Coronary artery (tissue), 2 donors: ENCODE measurements at regions not wholly inside any gene's neighbourhood (a gene's known extent, or its start where the extent isn't known, plus 50 kb on each side); places are given as distances from the start of the nearest gene placed in this dataset.

Experiments
- DNase-seq: peaks from one replicate; pipeline ENCODE4 v3.0.0-alpha.2; 2017; ENCODE audit warnings: low spot score
- H3K27ac ChIP-seq, 2 donors: fragments of 200-600 bp; sonication (generic); one replicate each; pipeline ENCODE4 v1.5.1; 2016 to 2019
- H3K4me3 ChIP-seq: fragments of 200-600 bp; sonication (generic); 2 replicates; pipeline ENCODE4 v1.5.1; 2016; ENCODE audit warnings: mild to moderate bottlenecking, moderate library complexity
- CTCF ChIP-seq: fragments of 200-600 bp; sonication (generic); IDR thresholded peaks from one replicate; pipeline ENCODE4 v1.5.1; 2019; ENCODE audit warnings: antibody characterized with exemption

DNA sequence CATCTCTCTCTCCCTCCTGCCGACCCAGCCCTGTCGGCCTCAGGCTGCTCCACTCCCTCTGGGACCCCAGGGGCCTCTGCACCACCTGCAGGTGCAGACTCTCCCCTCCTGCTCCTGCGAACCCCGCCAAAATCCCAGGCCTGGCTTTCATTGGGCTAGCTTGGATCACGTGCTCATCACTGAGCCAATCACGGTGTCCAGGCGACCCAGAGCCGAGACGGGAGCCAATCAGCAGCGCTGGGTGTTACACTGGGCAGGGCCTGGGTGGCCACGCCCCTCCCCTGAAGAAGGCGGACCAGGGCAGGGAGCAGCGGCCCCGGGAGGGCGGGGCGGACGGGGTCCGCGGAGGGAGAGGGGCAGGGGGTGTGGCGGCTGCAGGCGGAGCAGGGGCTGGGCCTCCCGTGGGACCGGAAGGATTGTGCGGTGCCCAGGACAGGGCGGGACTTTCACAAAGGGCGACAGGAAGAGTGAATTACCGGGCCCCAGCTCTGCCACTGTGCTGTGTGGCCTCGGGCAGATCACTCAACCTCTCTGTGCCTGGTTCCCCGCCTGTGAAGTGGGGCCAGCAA is 66.6 kb upstream of the FBRSL1 start:
- no peak overlapping the region for H3K27ac ChIP-seq
- no peak for TF ChIP-seq CTCF
- DNase-seq, result no peak
- H3K4me3 ChIP-seq, result no peak overlapping the region

GRCh38 chr12:132422381-132423043 is 67.4 kb upstream of the FBRSL1 start:
- no peak overlapping the region for H3K4me3 ChIP-seq
- TF ChIP-seq CTCF, result no peak
- no peak for DNase-seq
- no peak overlapping the region for H3K27ac ChIP-seq

GRCh38 chr12:132422040-132422380 is 67.9 kb upstream of the FBRSL1 start:
- no peak for DNase-seq
- H3K4me3 ChIP-seq, result no peak overlapping the region
- H3K27ac ChIP-seq, result no peak overlapping the region
- TF ChIP-seq CTCF, result no peak

DNA sequence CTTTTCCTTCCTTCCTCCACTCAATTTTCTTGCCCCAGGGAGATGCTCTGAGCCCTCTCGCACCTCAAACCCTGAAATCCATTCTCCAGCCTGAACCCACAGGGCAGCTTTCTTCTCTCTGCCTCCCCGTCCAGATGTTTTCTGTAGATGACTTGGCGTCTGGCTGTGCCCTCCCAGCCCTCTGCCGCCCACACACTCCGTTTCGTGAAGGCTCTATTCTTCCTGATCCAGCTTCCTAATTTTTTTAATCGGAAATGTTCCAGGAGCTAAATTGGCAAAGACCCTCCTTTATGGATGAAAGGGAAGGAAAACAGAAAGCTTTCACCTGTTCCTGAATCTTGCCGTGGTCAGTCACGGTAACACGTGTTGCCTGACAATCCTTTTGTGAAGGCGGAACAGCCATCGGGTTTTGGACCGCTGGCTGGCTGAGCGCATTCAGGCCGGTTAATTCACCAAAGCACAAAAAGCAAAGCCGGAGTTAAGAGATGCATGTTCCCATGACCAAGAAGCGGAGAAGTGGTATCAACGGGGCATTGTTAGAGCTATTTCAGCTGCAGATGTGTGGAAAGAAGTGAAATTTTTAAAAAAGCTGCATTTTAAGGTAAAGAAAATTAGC is 70.2 kb upstream of the FBRSL1 start:
- Histone ChIP-seq H3K4me3 (no peak overlapping the region), H3K27ac (no peak overlapping the region)
- TF ChIP-seq CTCF, result no peak
- DNase-seq, result no peak

DNA sequence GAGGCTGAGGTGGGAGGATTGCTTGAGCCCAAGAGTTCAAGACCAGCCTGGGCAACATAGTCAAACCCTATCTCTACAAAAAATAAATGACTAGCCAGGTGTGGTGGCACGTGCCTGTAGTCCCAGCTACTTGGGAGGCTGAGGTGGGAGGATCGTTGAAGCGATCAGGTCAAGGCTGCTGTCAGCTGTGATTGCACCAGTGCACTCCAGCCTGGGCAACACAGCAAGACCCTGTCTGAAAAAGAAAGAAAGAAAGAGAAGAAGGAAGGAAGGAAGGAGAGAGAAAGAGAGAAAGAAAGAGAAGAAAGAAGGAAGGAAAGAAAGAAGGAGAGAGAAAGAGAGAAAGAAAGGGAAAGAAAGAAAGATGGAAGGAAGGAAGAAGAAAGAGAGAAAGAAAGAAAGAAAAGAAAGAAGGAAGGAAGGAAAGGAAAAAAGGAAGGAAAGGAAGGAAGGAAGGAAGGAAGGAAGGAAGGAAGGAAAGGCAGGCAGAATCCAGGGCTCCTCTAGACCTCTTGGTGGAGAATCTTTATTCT is 71.5 kb upstream of the FBRSL1 start:
- TF ChIP-seq CTCF, result no peak
- H3K4me3 ChIP-seq, result no peak overlapping the region
- no peak overlapping the region for H3K27ac ChIP-seq
- no peak for DNase-seq

GRCh38 chr12:132417741-132418140 is 72.2 kb upstream of the FBRSL1 start:
- H3K27ac ChIP-seq, result no peak overlapping the region
- no peak for DNase-seq
- TF ChIP-seq CTCF, result no peak
- H3K4me3 ChIP-seq, result no peak overlapping the region

DNA sequence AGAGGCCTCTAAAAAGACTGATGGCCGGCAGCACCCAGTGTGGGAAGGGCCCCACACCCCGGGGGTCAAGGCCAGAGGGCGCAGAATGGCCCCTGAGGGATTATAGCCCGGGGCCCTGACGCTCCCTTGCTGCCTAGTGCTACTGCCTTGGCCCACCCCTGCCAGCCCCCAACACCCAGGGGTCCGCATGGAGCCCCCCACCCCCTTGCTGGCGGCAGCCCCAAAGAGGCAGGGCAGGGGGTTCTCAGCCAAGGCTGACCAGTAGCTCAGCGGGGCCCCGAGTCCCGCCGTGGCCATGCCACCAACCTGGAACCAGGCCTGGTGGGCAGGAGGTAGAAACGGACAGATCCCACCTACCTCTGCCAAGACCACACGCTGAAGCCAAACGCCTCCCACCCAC is 73.1 kb upstream of the FBRSL1 start:
- DNase-seq, result no peak
- no peak overlapping the region for H3K27ac ChIP-seq
- no peak for TF ChIP-seq CTCF
- no peak overlapping the region for H3K4me3 ChIP-seq
